Fibroblast of skin of left biceps (primary cell): ENCODE measurements at regions not wholly inside any gene's neighbourhood (a gene's known extent, or its start where the extent isn't known, plus 50 kb on each side); places are given as distances from the start of the nearest gene placed in this dataset.
"Not testable (repeated sequence)": the region's sequence is repeated elsewhere in the genome, so short reads cannot be mapped to it uniquely, and the experiment has no call there.

Experiments
- DNase-seq, 2 experiments: peaks; one replicate each; pipeline ENCODE4 v3.0.0-alpha.2; 2013; ENCODE audit warnings: low read depth in 2 of 2

GRCh38 chr4:60326735-60327134 lies 873.4 kb upstream of the ADGRL3 start:
- DNase-seq, result no peak

- no peak for DNase-seq
These were observed 872.5 kb upstream of the ADGRL3 start for GRCh38 chr4:60327651-60328050.

- DNase-seq, result no peak
These were observed 855.2 kb upstream of the ADGRL3 start for GRCh38 chr4:60344908-60345307.

GRCh38 chr4:60345392-60345791 lies 854.7 kb upstream of the ADGRL3 start:
- no peak for DNase-seq

GRCh38 chr4:60359746-60360367 lies 840.3 kb upstream of the ADGRL3 start:
- no peak for DNase-seq

- no peak for DNase-seq
These were observed 835.0 kb upstream of the ADGRL3 start for GRCh38 chr4:60365176-60365575.

- no peak for DNase-seq
These were observed 833.5 kb upstream of the ADGRL3 start for GRCh38 chr4:60366661-60367060.

- DNase-seq, result no peak
These were observed 831.1 kb upstream of the ADGRL3 start for GRCh38 chr4:60368986-60369385.

GRCh38 chr4:60378010-60378409 lies 822.1 kb upstream of the ADGRL3 start:
- no peak for DNase-seq

GRCh38 chr4:60384516-60384915 lies 815.6 kb upstream of the ADGRL3 start:
- no peak for DNase-seq

- no peak for DNase-seq
These were observed 810.5 kb upstream of the ADGRL3 start for GRCh38 chr4:60389633-60390032.

- no peak for DNase-seq
These were observed 803.6 kb upstream of the ADGRL3 start for GRCh38 chr4:60396341-60397049.

- DNase-seq, result no peak
These were observed 799.5 kb upstream of the ADGRL3 start for GRCh38 chr4:60400593-60400992.

- no peak for DNase-seq
These were observed 796.1 kb upstream of the ADGRL3 start for GRCh38 chr4:60404027-60404426.

- no peak for DNase-seq
These were observed 777.7 kb upstream of the ADGRL3 start for GRCh38 chr4:60422439-60422838.

- DNase-seq, result not testable (repeated sequence)
These were observed 776.4 kb upstream of the ADGRL3 start for GRCh38 chr4:60423573-60424184.

- no peak for DNase-seq
These were observed 767.2 kb upstream of the ADGRL3 start for GRCh38 chr4:60432911-60433310.

- DNase-seq, result no peak
These were observed 757.1 kb upstream of the ADGRL3 start for GRCh38 chr4:60443068-60443467.

- no peak for DNase-seq
These were observed 756.3 kb upstream of the ADGRL3 start for GRCh38 chr4:60443796-60444195.

GRCh38 chr4:60450054-60450453 lies 750.1 kb upstream of the ADGRL3 start:
- DNase-seq, result no peak

- no peak for DNase-seq
These were observed 747.9 kb upstream of the ADGRL3 start for GRCh38 chr4:60452266-60452665.

- no peak for DNase-seq
These were observed 744.7 kb upstream of the ADGRL3 start for GRCh38 chr4:60455380-60455779.

- no peak for DNase-seq
These were observed 738.6 kb upstream of the ADGRL3 start for GRCh38 chr4:60461551-60461950.
